HG02970 (cell line): ENCODE measurements at regions not wholly inside any gene's neighbourhood (a gene's known extent, or its start where the extent isn't known, plus 50 kb on each side); places are given as distances from the start of the nearest gene placed in this dataset.
"Not testable (repeated sequence)": the region's sequence is repeated elsewhere in the genome, so short reads cannot be mapped to it uniquely, and the experiment has no call there.

Source experiments
- ATAC-seq: cut with Tn5 transposase; IDR thresholded peaks from one replicate; pipeline ENCODE4 v1.9.1; 2021; ENCODE audit warnings: mild to moderate bottlenecking, moderate library complexity, moderate number of reproducible peaks; ENCODE audit not compliant: unreplicated experiment, low FRiP score

DNA sequence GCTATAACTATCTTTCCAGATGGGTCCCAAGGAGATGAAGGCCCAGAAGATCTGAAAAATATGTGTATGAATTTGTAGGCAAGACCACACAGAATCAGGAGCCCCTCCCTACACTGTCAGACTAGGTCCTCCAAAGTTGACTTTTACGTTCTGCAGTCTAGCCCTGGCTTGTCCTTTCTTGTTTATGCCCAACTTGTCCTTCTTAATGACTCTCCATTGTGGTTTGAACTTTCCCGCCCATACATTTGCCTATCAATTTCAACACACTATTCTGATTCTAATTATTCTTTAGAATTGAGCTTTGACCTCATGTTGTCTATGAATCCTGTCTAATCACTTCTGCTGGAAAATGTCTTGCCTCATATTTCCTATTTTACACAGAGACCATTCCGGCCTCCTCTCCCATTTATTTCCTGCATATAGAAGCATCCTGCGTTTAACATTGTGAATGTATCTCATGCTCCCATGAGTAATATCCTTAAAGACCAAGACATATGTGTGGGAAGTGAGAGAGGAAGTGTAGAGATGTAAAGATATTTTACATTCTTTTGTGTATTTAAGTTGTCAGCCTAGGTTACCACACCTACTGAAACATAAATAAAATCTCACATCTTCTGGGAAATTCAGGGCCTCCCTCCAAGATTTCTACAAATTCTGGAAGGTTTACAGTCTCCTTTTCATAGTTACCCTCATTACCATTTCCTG, 348.3 kb downstream of the BCKDHB start:
- ATAC-seq, result no peak

DNA sequence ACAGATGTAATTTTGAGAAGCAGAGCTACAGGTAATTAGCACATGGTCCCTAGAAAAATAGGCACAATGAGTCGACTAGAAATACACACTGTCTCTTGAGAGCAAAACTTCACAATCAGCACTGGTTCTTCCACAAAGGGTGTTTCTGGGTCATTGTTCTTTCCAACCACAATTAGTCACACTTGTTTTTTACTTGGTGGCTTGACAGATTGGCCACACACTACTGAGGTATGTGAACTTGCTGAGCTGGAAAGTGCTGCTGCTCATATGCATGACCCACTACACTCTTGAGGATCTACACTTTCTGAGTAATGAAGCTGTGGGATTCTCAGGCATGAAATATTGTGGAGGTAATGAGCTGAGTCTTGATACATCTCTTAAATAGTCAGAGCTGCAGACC, 347.7 kb downstream of the BCKDHB start:
- peak; percentile 52 for ATAC-seq

DNA sequence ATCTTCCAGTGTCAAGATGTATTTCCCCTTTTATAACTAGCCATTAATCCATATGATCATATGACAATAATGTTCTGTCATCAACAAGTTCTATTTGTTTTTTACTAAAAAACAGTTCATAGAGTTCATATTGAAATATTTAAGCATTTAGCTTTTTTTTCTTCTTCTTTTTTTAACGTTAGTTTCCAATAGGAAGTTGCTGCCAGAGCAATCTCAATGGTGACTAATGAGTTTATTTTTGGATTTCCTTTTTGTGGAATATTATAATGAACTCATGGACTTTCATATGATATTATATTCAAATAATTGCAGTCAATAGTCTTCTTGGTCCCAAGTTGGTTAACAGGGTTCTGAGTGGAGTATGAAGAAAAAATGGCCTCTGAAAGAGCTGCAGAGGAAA, 343.3 kb downstream of the BCKDHB start:
- ATAC-seq, result no peak

DNA sequence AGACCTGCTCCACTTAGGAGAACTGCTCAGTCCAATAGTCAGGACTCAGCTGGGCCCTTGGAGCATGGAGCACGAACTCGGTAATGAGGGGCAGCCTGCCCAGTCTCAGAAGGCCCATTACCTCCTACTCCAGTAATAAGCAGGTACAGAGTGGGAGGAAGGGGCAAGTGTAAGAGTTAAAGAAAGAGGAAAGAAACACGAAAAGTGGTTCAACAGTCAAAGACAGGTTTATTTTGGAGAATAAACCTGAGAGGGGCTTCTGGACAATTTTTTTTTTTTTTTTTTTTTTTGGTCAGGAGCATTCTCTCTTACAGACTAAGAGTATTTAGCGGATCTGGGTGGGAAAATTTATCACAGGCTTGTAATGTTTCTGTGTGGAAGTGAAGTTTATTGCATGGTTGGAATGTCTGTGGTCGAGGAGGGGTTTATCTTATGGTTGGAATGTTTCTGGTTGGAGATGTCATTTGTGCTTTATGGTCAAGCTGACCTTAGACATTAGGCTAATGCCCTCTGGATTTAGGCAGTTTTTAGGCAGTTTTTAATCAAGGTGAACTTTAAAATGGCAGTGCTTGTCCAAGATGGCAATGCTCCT, 340.1 kb downstream of the BCKDHB start:
- ATAC-seq, result no peak

DNA sequence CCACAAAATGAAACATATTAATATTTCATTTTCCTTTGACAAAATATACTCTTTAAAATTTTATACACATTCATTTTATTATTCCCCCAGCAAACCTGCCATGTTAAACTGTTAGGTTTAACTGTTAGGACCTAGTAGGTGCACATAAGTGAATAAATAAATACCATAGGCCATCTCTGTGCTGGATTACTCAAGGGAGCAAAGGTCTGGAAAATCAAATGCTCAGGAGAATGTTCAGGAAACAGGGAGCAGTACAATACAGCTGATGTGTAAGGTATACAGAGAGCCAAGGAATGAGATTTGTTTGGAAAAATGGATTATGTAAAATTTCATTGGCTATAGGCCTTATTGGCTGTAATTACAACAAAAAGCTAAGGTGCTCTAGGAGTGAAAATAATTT, 339.3 kb downstream of the BCKDHB start:
- ATAC-seq, result no peak

DNA sequence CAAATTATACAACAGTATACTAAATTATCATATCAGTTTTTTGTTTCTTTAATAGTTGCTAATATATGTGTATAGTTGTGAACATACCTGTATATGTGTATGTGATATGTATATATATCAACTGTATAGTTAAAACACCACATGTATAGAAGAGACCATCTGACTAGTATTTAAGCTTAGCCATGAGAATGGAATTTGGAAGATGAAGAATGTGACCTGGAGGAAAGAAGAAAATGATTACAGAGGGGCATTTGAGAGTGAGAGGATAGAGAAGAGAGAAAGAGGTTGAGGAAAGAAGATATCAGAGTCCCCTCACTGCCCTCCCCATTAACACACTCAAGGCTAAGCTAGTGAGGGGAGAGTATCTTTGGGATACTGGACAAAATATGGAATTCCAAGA, 335.9 kb downstream of the BCKDHB start:
- ATAC-seq, result no peak

DNA sequence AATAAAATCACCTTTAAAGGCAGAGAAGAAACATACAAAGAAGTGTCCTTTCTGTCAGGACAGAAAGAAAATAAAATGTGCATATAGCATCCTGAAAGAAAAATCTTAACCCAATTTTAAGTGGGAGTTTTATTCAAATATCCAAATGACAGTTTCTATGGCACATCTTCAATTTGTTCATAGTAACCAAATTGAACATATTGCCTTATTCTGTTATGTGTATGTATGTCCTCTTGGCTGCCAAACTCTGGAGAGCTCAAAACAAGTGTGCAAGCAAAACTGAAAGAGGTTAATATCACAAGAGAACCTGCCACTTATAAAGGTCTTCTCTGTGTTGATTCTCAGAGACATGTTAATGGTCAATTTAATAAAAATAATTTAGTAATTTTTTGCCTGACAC, 334.7 kb downstream of the BCKDHB start:
- ATAC-seq, result no peak

DNA sequence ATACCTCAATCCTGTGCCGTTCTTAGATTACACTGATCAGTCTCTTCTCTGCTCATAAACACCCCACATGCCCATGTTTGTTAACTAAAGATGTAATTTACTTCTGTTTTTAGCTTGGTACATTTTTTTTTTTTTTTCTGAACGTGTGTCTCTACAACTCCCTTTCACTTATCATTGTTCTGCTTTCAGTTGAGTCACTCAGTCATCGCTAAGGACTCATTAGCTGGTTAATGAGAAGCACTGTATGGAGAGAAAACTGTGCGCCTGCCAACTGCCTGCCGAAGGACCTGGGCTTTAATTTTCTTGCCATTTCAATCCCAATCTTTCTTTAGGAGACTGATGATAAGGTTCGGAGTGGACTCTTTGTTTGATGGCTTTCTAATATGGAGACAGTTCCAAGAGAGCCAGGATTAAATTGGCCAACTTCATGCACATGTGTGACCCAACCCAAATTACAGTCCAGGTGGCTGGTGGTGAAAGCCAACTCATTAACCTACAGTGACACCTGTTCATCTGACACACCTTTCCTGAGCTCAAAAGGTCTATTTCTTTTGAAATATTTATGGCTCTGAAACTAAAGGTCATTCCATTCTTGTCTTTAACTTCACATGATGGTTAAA, 334.1 kb downstream of the BCKDHB start:
- no peak for ATAC-seq

DNA sequence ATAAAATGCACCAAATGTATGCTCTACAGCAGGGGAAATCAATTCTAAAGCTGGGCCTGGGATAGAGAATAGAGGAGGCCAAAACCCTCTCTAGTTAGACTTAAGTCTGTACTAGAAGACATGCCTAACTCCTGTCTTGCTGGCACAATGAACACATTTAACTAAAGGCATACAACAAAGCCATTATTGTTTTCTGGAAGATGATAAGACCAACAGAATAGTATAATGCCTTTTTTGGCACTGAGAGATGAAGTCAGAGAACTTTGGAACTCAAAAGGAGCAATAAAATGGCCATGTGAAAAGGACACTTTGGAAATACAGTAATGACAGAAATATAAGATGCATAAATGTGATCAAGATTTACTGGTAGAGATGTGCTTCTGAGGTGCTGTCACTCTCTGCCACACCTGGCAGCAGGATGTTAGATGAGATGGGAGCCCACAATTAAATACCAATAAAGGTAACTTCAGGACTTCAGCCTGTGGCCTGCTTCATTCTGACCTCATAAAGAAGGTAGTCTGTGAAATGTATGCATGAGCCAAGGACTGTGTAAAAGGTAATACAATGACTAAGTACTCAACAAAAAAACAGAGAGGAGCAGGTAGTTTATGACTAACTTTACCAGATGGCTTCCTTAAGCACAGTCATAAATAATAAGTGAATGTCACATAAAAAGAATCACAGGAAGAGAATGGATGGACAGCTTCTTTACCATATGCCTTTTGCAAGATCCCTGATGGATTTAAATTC, 333.4 kb downstream of the BCKDHB start:
- no peak for ATAC-seq

DNA sequence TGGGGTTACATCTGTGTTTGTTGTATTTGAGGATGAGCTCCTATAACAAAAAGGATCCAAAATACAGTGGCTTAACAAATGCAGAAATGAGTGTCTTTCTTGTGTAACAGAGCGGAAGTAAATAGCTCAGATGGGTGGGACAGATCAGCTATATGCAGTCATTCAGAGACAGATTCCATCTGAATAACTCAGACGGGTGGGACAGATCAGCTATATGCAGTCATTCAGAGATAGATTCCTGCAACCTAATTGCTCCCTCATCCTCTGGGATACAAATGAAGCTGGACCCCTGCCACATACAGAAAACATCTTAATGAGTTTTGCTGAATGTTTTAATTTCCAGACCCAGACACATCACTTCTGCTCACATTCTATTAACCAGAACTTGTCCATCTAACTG, 332.3 kb downstream of the BCKDHB start:
- ATAC-seq, result no peak

DNA sequence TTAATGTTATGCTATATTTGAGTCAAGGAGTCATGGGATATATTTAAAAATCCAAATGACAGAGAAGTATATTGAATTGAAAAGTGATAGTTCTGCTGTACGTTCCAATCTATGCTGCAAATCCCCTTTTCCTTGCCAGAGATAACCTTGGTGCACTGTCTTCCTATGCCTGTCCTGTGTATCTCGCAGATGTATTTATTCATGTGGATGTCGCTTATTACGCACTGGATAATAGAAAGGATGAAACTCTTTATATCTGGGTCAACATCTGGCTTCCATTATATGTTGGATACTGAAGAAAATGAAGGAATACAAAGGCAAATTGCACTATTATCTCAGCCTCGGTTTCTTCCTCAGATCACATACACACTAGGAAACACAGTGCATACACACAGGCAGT, 331.3 kb downstream of the BCKDHB start:
- no peak for ATAC-seq

DNA sequence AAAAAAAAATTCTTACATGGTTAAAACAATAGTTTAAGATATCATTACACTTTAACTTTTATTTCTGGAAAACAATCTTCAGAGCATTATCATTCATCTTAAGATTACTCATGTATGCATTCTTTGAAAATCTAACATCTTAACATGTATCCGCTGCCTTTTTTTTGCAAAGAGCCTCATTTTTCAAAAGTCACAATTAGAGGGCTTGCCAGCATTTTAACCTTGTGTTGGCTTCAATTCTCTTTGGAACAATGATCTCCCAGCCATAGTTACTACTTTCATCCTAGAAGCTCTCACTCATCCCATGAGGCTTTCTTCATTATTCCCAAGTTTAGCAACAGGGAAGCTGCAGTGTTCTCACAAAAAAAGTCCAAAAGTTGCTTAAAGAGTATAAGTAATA, 330.8 kb downstream of the BCKDHB start:
- ATAC-seq, result no peak

DNA sequence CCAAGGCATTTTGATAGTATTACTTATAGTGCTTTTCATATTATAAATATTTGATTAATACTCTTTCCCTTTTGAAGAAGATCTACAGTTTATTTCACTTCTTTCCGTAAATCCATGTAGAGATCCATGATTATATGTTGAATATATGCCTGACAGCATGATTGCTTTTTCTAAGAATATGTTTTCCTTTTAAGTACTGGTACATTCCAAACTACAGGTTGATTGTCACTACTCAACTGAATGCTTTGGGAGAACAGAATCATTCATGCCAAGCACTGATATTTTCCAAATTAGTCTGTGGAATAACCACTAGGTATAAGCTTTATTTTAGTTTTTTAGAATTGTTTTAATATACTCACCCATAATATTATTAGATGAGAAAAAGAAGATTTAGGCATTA, 330.2 kb downstream of the BCKDHB start:
- ATAC-seq, result no peak

DNA sequence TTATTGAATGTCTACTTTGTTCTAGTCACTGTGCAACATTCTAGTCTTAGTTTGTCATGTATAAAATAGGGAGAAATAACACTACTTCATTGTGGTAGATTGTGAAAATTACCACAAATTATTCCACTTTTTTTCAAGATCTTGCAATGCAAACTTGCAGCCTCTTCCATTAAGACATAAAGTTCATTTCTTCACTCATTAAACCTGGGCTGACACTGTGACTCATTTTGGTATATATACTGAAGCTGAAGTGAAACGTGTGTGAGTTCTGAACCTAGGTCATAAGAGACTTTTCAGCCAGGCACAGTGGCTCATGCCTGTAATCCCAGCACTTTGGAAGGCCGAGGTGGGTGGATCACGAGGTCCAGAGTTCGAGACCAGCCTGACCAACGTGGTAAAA, 329.0 kb downstream of the BCKDHB start:
- ATAC-seq, result no peak

DNA sequence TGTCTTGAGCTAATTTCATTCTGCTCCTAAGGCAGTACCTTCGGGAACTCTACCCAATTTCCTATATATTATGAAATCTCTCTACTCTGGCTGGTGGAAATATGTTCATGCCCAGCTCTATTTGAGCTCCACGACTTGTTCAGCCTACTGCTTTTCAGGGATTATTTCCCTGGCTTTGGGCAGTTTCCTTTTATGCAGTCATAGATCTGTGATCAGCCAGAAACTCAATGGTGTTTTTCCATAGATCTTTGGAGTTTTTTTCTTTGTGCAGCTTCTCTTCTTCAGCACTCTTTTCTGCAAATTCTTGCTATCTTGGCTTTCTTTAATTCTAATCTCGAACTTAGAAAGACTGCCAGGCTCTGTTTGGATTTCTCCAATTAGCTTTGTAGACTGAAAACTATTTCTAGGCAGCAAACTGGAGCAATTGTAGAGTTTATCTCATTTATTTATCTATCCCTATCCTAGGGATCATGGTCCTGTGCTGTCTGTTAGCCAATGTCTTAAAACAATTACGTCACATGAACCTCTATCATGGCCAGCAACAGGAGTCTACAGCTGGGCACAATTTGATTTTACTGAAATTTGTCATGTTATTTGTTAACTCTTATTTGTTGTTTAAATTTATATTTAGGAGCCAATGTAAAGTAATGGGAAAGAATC, 328.4 kb downstream of the BCKDHB start:
- ATAC-seq, result no peak

DNA sequence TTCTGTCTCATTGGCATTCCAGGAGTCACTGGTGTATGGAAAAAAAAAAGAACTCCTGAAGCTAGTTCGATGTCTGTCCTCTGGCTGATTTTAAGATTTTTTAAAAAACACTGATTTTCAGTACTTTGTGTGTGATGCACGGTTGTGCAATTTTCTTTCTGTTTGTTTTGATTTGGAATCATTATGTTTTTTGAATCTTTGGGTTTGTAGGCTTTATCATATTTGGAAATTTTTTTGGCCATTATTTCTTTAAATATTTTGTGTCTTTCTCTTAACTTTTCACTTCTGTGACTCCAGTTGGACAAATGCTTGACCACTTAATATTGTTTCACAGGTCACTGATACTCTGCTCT, 327.2 kb downstream of the BCKDHB start:
- ATAC-seq, result no peak

DNA sequence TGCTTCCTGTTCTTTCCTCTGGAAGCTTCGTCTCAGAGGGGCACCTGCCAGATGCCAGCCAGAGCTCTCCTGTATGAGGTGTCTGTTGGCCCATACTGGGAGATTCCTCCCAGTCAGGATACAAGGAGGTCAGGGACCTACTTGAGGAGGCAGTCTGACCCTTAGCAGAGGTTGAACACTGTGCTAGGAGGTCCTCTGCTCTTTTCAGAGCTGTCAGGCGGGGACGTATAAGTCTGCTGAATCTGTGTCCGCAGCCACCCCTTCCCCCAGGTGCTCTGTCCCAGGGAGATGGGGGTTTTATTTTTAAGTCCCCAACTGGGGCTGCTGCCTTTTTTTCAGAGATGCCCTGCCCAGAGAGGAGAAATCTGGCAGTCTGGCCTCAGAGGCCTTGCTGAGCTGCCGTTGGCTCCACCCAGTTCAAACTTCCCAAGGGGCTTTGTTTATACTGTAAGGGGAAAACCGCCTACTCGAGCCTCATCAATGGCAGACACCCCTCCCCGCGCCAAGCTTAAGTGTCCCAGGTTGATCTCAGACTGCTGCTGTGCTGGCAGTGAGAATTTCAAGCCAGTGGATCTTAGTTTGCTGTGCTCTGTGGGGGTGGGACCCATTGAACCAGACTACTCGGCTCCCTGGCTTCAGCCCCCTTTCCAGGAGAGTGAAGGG, 326.7 kb downstream of the BCKDHB start:
- ATAC-seq, result no peak

DNA sequence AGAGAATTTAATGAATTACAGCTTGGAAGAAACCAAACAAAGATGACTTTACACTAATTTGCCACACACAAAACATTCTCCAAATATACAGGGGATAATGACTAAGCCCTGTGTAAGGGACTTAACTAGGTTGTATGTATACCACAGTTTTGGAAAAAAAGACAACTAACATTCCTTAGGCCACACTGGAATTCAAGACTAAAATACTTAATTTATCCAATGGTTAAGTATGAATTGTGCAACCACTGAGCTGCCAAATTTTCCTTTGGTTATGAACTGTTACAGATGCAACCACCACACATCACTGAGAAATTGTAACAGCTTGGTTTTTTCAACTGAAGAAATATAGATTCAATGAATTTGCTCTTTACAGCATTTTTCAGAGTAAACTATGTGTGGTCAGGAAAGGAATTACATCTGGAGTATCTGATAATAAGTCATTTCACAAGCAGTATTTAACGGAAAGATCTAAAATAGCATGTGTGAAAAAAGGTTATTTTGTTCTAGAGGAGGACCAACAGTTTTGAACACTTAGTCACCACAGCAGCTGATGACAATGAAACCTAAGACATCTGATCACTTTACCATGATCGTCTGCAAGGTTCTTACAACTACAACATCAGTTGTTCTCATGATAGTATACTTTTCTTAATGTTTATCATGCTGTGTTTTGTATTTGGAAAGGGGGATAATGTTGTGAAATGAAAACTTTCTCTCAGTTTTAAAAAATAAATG, 318.8 kb downstream of the BCKDHB start:
- ATAC-seq, result no peak

DNA sequence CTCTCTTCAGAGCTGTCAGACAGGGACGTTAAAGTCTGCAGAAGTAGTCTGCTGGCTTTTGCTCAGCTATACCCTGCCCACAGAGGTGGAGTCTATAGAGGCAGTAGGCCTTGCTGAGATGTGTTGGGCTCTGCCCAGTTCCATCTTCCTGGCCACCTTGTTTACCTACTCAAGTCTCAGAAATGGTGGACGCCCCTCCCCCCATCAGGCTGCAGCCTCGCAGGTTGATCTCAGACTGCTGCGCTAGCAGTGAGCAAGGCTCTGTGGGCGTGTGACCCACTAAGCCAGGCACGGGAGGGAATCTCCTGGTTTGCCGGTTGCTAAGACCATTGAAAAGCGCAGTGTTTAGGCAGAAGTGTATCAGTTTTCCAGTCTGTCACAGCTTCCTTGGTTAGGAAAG, 305.0 kb downstream of the BCKDHB start:
- no peak for ATAC-seq

DNA sequence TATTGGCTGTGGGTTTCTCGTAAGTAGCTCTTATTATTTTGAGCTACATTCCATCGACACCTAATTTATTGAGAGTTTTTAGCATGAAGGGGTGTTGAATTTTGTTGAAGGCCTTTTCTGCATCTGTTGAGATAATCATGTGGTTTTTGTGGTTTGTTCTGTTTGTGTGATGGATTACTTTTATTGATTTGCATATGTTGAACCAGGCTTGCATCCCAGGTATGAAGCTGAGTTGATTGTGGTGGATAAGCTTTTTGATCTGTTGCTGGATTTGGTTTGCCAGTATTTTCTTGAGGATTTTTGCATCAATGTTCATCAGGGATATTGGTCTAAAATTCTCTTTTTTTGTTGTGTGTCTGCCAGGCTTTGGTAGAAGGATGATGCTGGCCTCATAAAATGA, 301.5 kb downstream of the BCKDHB start:
- not testable (repeated sequence) for ATAC-seq
